ENCODE measurements at regions not wholly inside any gene's neighbourhood (a gene's known extent, or its start where the extent isn't known, plus 50 kb on each side); places are given as distances from the start of the nearest gene placed in this dataset.

- no peak for DNase-seq (ENCODE audit: low spot score)
- intact Hi-C loops (cut with DNase I): no loop called here
Observed at GRCh38 chr10:28151636-28152035, 151.2 kb downstream of the MPP7 start.

- no peak for DNase-seq (ENCODE audit: low spot score)
- intact Hi-C loops (cut with DNase I): no loop called here
Observed at GRCh38 chr10:28149746-28150145, 150.9 kb upstream of the ODAD2 start.

- no peak for DNase-seq (ENCODE audit: low spot score)
- intact Hi-C loops (cut with DNase I): no loop called here
Observed at GRCh38 chr10:28147706-28148105, 148.8 kb upstream of the ODAD2 start.

GRCh38 chr10:28139138-28139537 lies 140.3 kb upstream of the ODAD2 start:
- intact Hi-C loops (cut with DNase I): no loop called here

GRCh38 chr10:28137907-28138880 lies 139.3 kb upstream of the ODAD2 start:
- no peak for DNase-seq (ENCODE audit: low spot score)
- intact Hi-C loops (cut with DNase I): no loop called here

More at GRCh38 chr10:28139138-28139537, 140.3 kb upstream of the ODAD2 start:
- no peak for DNase-seq (ENCODE audit: low spot score)

- DNase-seq (ENCODE audit: low spot score): no peak
- intact Hi-C loops (cut with DNase I): no loop called here
Observed at GRCh38 chr10:28135258-28135657, 136.4 kb upstream of the ODAD2 start.

- intact Hi-C loops (cut with DNase I): no loop called here
- no peak for DNase-seq (ENCODE audit: low spot score)
Observed at GRCh38 chr10:28130267-28130666, 131.4 kb upstream of the ODAD2 start.

GRCh38 chr10:28127881-28128280 lies 129.0 kb upstream of the ODAD2 start:
- intact Hi-C loops (cut with DNase I): no loop called here
- no peak for DNase-seq (ENCODE audit: low spot score)

- DNase-seq (ENCODE audit: low spot score): no peak
- intact Hi-C loops (cut with DNase I): no loop called here
Observed at GRCh38 chr10:28125701-28126100, 126.8 kb upstream of the ODAD2 start.

GRCh38 chr10:28120795-28121194 lies 121.9 kb upstream of the ODAD2 start:
- no peak for DNase-seq (ENCODE audit: low spot score)
- intact Hi-C loops (cut with DNase I): no loop called here

GRCh38 chr10:28120043-28120749 lies 121.3 kb upstream of the ODAD2 start:
- DNase-seq (ENCODE audit: low spot score): no peak
- intact Hi-C loops (cut with DNase I): no loop called here

GRCh38 chr10:28118985-28119628 lies 120.2 kb upstream of the ODAD2 start:
- intact Hi-C loops (cut with DNase I): no loop called here
- DNase-seq (ENCODE audit: low spot score): no peak

- DNase-seq (ENCODE audit: low spot score): no peak
- intact Hi-C loops (cut with DNase I): no loop called here
Observed at GRCh38 chr10:28113202-28113601, 114.3 kb upstream of the ODAD2 start.

GRCh38 chr10:28111712-28112111 lies 112.8 kb upstream of the ODAD2 start:
- no peak for DNase-seq (ENCODE audit: low spot score)
- intact Hi-C loops (cut with DNase I): no loop called here

- intact Hi-C loops (cut with DNase I): no loop called here
Observed at GRCh38 chr10:28105561-28105960, 106.7 kb upstream of the ODAD2 start.

GRCh38 chr10:28097633-28098032 lies 98.8 kb upstream of the ODAD2 start:
- intact Hi-C loops (cut with DNase I): no loop called here
- no peak for DNase-seq (ENCODE audit: low spot score)

More at GRCh38 chr10:28105561-28105960, 106.7 kb upstream of the ODAD2 start:
- no peak for DNase-seq (ENCODE audit: low spot score)

- intact Hi-C loops (cut with DNase I): no loop called here
- DNase-seq (ENCODE audit: low spot score): no peak
Observed at GRCh38 chr10:28095791-28096378, 97.0 kb upstream of the ODAD2 start.

- intact Hi-C loops (cut with DNase I): no loop called here
- no peak for DNase-seq (ENCODE audit: low spot score)
Observed at GRCh38 chr10:28094121-28094520, 95.2 kb upstream of the ODAD2 start.

GRCh38 chr10:28091913-28092312 lies 93.0 kb upstream of the ODAD2 start:
- intact Hi-C loops (cut with DNase I): no loop called here
- no peak for DNase-seq (ENCODE audit: low spot score)

- intact Hi-C loops (cut with DNase I): no loop called here
- DNase-seq (ENCODE audit: low spot score): no peak
Observed at GRCh38 chr10:28090506-28090905, 91.6 kb upstream of the ODAD2 start.

Measured in cardiac septum (tissue), 1 donor.